BLaER1 (cell line): ENCODE measurements at regions not wholly inside any gene's neighbourhood (a gene's known extent, or its start where the extent isn't known, plus 50 kb on each side); places are given as distances from the start of the nearest gene placed in this dataset.

Experiments used
- H3K27ac ChIP-seq: shearing (Covaris generic); formaldehyde crosslinking; 2 replicates; pipeline ENCODE4 v1.8.1; 2022
- H3K27me3 ChIP-seq: shearing (Covaris generic); formaldehyde crosslinking; 2 replicates; pipeline ENCODE4 v1.8.1; 2022
- H3K36me3 ChIP-seq: shearing (Covaris generic); formaldehyde crosslinking; 2 replicates; pipeline ENCODE4 v1.8.1; 2022
- H3K4me1 ChIP-seq: shearing (Covaris generic); formaldehyde crosslinking; 2 replicates; pipeline ENCODE4 v1.8.1; 2022
- H3K4me2 ChIP-seq: shearing (Covaris generic); formaldehyde crosslinking; 2 replicates; pipeline ENCODE4 v1.8.1; 2022
- H3K4me3 ChIP-seq: shearing (Covaris generic); formaldehyde crosslinking; 2 replicates; pipeline ENCODE4 v1.8.1; 2022
- H3K9ac ChIP-seq: shearing (Covaris generic); formaldehyde crosslinking; 2 replicates; pipeline ENCODE4 v1.8.1; 2022
- H3K9me3 ChIP-seq: shearing (Covaris generic); formaldehyde crosslinking; 2 replicates; pipeline ENCODE4 v1.8.1; 2022
- H4K20me1 ChIP-seq: shearing (Covaris generic); formaldehyde crosslinking; 2 replicates; pipeline ENCODE4 v1.8.1; 2022
- Cebpa-rat ChIP-seq: shearing (Covaris generic); IDR thresholded peaks from 2 replicates; pipeline ENCODE4 v1.8.1; 2022

- Histone ChIP-seq H3K4me1 (0 out of 2 replicates have a peak, but pooled peaks cover 5% of the 10 kb centered on the region), H4K20me1 (no peaks in the 10 kb centered on the region), H3K4me2 (no peak overlapping the region), H3K4me3 (no peak overlapping the region), H3K9ac (no peak overlapping the region), H3K36me3 (no peaks in the 10 kb centered on the region), H3K9me3 (peaks cover 5% of the 10 kb centered on the region; the same call in 1 of the 2 replicates), H3K27me3 (no peaks in the 10 kb centered on the region), H3K27ac (no peak overlapping the region)
- no peak for TF ChIP-seq Cebpa-rat
These were observed 251.9 kb downstream of the EPM2A start for GRCh38 chr6:145483191-145483996.

DNA sequence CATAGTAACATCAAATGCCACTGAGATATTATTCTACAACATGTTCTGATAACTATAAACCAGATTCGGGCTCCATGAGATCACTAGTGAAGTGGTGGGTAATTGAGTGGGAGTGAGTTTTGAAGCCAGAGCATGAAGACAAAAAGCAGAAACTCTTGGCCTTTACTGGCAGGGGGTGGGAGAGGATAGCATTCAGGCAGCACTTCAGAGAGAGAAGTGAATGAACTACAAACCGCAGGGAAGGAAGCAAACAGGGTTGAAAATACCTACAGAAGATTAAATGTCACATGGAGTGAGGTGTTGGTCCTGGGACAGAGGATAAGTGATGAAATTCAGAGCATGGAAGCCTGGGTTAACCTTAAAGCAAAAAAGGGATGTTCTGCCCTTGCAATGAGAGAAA is 250.0 kb downstream of the EPM2A start:
- peaks cover 8% of the 10 kb centered on the region; the same call in 1 of the 2 replicates for H3K4me1 ChIP-seq
- TF ChIP-seq Cebpa-rat: no peak

DNA sequence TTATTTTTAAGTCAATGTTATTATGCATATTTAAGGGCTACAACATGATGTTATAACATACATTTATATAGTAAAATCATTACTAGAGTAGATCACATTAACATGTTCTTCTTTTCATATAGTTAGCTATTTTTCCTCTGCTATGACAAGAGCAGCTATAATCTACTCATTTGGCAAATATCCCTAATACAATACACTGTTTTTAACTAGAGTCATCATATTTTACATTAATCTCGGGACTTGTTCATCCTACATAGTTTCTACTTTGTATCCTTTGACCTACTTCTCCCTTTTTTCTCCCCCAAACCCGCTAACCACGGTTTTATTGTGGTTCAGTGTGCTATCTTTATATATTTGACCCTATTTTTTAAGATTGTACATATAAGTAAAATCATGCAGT is 249.0 kb downstream of the EPM2A start:
- H3K9me3 ChIP-seq: no peaks in the 10 kb centered on the region
- H3K9ac ChIP-seq: no peak overlapping the region
- H4K20me1 ChIP-seq: no peaks in the 10 kb centered on the region
- no peaks in the 10 kb centered on the region for H3K27me3 ChIP-seq
- TF ChIP-seq Cebpa-rat: no peak
- H3K27ac ChIP-seq: no peak overlapping the region
- H3K4me2 ChIP-seq: no peak overlapping the region
- H3K4me3 ChIP-seq: no peak overlapping the region
- peaks cover 8% of the 10 kb centered on the region; the same call in 1 of the 2 replicates for H3K4me1 ChIP-seq
- H3K36me3 ChIP-seq: no peaks in the 10 kb centered on the region

More for the DNA sequence above, 250.0 kb downstream of the EPM2A start:
- H3K27me3 ChIP-seq: no peaks in the 10 kb centered on the region
- H3K27ac ChIP-seq: no peak overlapping the region
- no peak overlapping the region for H3K4me2 ChIP-seq
- H3K4me3 ChIP-seq: no peak overlapping the region
- H3K9ac ChIP-seq: no peak overlapping the region
- H4K20me1 ChIP-seq: no peaks in the 10 kb centered on the region
- H3K9me3 ChIP-seq: peaks cover 1% of the 10 kb centered on the region; the same call in 1 of the 2 replicates
- H3K36me3 ChIP-seq: no peaks in the 10 kb centered on the region

- Histone ChIP-seq H3K27ac (no peak overlapping the region), H3K36me3 (no peaks in the 10 kb centered on the region), H3K4me1 (peaks cover 8% of the 10 kb centered on the region; the same call in 1 of the 2 replicates), H3K9ac (no peak overlapping the region), H3K9me3 (peaks cover 2% of the 10 kb centered on the region), H3K4me3 (no peak overlapping the region), H3K4me2 (no peak overlapping the region), H3K27me3 (no peaks in the 10 kb centered on the region), H4K20me1 (no peaks in the 10 kb centered on the region)
- TF ChIP-seq Cebpa-rat: no peak
These were observed 245.7 kb downstream of the EPM2A start for GRCh38 chr6:145489583-145489982.

- Histone ChIP-seq H3K9me3 (peaks cover 7% of the 10 kb centered on the region), H3K27me3 (no peaks in the 10 kb centered on the region), H3K9ac (no peak overlapping the region), H3K4me2 (no peak overlapping the region), H3K4me1 (peaks cover 8% of the 10 kb centered on the region; the same call in 1 of the 2 replicates), H4K20me1 (no peaks in the 10 kb centered on the region), H3K36me3 (no peaks in the 10 kb centered on the region), H3K27ac (no peak overlapping the region), H3K4me3 (no peak overlapping the region)
- TF ChIP-seq Cebpa-rat: no peak
These were observed 245.3 kb downstream of the EPM2A start for GRCh38 chr6:145490068-145490467.

DNA sequence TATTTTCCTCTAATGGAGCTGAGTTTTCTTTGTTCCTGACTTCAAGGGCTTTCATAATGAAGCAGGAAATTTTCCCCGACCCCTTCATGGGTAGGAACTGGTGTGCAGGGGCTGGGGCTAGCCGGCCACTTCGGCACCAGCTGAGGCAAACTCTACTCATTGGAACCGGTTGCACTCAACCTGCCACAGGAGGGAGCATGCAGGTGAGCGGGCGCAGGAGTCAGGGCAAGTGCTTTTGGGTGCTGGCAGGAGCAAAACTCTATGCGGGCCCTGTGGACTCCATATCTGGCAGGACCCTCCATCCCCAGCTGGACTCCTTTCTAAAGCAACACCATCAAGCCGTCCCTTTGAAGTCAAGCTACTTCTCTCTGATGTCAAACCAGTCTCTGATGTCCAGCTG is 244.2 kb downstream of the EPM2A start:
- Histone ChIP-seq H3K9ac (no peak overlapping the region), H3K27ac (no peak overlapping the region), H3K9me3 (peaks cover 16% of the 10 kb centered on the region), H4K20me1 (no peaks in the 10 kb centered on the region), H3K36me3 (no peaks in the 10 kb centered on the region), H3K4me3 (no peak overlapping the region), H3K27me3 (no peaks in the 10 kb centered on the region), H3K4me2 (no peak overlapping the region), H3K4me1 (peaks cover 8% of the 10 kb centered on the region; the same call in 1 of the 2 replicates)
- TF ChIP-seq Cebpa-rat: no peak

GRCh38 chr6:145497006-145497405 is 238.3 kb downstream of the EPM2A start:
- no peak overlapping the region for H3K9ac ChIP-seq
- H3K27me3 ChIP-seq: no peaks in the 10 kb centered on the region
- no peak overlapping the region for H3K27ac ChIP-seq
- no peak overlapping the region for H3K4me2 ChIP-seq
- H3K4me1 ChIP-seq: no peaks in the 10 kb centered on the region
- no peak for TF ChIP-seq Cebpa-rat
- no peaks in the 10 kb centered on the region for H3K36me3 ChIP-seq
- peaks cover 25% of the 10 kb centered on the region for H3K9me3 ChIP-seq
- H3K4me3 ChIP-seq: no peak overlapping the region
- no peaks in the 10 kb centered on the region for H4K20me1 ChIP-seq

DNA sequence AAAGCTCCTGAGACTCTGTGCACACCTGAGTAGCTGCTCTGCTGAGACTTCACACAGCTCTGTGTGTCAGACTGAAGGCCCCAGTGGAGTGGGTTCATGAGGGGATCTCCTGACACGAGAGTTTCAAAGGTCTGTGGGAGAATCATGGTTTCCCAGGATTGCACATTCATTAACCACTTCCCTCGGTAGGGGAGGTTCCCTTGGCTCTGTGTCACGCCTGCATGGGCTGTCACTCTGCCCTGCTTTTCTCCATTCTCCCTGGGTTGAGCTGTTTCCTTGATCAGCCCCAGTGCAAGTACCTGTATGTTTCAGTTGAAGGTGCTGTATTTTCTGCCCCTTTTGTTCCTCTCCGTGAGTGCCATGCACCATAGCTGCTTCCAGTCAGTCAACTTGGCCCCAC is 236.9 kb downstream of the EPM2A start:
- H3K27me3 ChIP-seq: no peaks in the 10 kb centered on the region
- H3K27ac ChIP-seq: no peak overlapping the region
- no peak overlapping the region for H3K4me3 ChIP-seq
- H3K36me3 ChIP-seq: no peaks in the 10 kb centered on the region
- H4K20me1 ChIP-seq: no peaks in the 10 kb centered on the region
- peaks cover 25% of the 10 kb centered on the region for H3K9me3 ChIP-seq
- TF ChIP-seq Cebpa-rat: no peak
- no peak overlapping the region for H3K4me2 ChIP-seq
- no peak overlapping the region for H3K9ac ChIP-seq
- H3K4me1 ChIP-seq: no peaks in the 10 kb centered on the region

- H3K4me3 ChIP-seq: no peak overlapping the region
- H3K4me2 ChIP-seq: no peak overlapping the region
- no peak overlapping the region for H3K27ac ChIP-seq
- no peaks in the 10 kb centered on the region for H4K20me1 ChIP-seq
- H3K36me3 ChIP-seq: no peaks in the 10 kb centered on the region
- no peak overlapping the region for H3K9ac ChIP-seq
- no peak for TF ChIP-seq Cebpa-rat
- no peaks in the 10 kb centered on the region for H3K27me3 ChIP-seq
- no peaks in the 10 kb centered on the region for H3K9me3 ChIP-seq
- H3K4me1 ChIP-seq: no peaks in the 10 kb centered on the region
These were observed 232.9 kb downstream of the EPM2A start for GRCh38 chr6:145502416-145502815.

- Histone ChIP-seq H3K36me3 (no peaks in the 10 kb centered on the region), H3K9ac (no peak overlapping the region), H3K4me1 (no peaks in the 10 kb centered on the region), H3K4me2 (no peak overlapping the region), H4K20me1 (no peaks in the 10 kb centered on the region), H3K27me3 (no peaks in the 10 kb centered on the region), H3K9me3 (peaks cover 18% of the 10 kb centered on the region), H3K4me3 (no peak overlapping the region), H3K27ac (no peak overlapping the region)
- TF ChIP-seq Cebpa-rat: no peak
These were observed 229.2 kb downstream of the EPM2A start for GRCh38 chr6:145506136-145506535.
